ENCODE measurements at regions not wholly inside any gene's neighbourhood (a gene's known extent, or its start where the extent isn't known, plus 50 kb on each side); places are given as distances from the start of the nearest gene placed in this dataset.

GRCh38 chr6:11920566-11920965, 91.5 kb upstream of the HIVEP1 start:
- Mint-ChIP-seq H3K27ac (ENCODE audit: unreplicated experiment) (peak overlapping the region; percentile 96), H3K4me3 (ENCODE audit: unreplicated experiment) (no peak overlapping the region), H3K4me1 (ENCODE audit: low read depth) (peaks cover 47% of the 10 kb centered on the region), H3K36me3 (ENCODE audit: low read depth) (no peaks in the 10 kb centered on the region), H3K27me3 (ENCODE audit: low read depth) (no peaks in the 10 kb centered on the region), H3K9me3 (ENCODE audit: low read depth) (no peaks in the 10 kb centered on the region)
- no peak for DNase-seq (ENCODE audit: low spot score)
- no peak for TF ChIP-seq CTCF (IDR thresholded peaks at IDR 0.05)

- no peak for DNase-seq (ENCODE audit: low spot score)
- no peaks in the 10 kb centered on the region for H3K9me3 Mint-ChIP-seq (ENCODE audit: low read depth)
- no peak overlapping the region for H3K4me3 Mint-ChIP-seq (ENCODE audit: unreplicated experiment)
- H3K27ac Mint-ChIP-seq (ENCODE audit: unreplicated experiment) = peak overlapping the region; percentile 96
- H3K36me3 Mint-ChIP-seq (ENCODE audit: low read depth) = no peaks in the 10 kb centered on the region
- no peak for TF ChIP-seq CTCF (IDR thresholded peaks at IDR 0.05)
- H3K27me3 Mint-ChIP-seq (ENCODE audit: low read depth) = no peaks in the 10 kb centered on the region
- H3K4me1 Mint-ChIP-seq (ENCODE audit: low read depth) = peaks cover 47% of the 10 kb centered on the region
These were observed 92.2 kb upstream of the HIVEP1 start for GRCh38 chr6:11919771-11920440.

- no peak for TF ChIP-seq CTCF (IDR thresholded peaks at IDR 0.05)
- no peak for DNase-seq (ENCODE audit: low spot score)
- Mint-ChIP-seq H3K9me3 (ENCODE audit: low read depth) (no peaks in the 10 kb centered on the region), H3K4me1 (ENCODE audit: low read depth) (peaks cover 47% of the 10 kb centered on the region), H3K27me3 (ENCODE audit: low read depth) (no peaks in the 10 kb centered on the region), H3K36me3 (ENCODE audit: low read depth) (no peaks in the 10 kb centered on the region), H3K4me3 (ENCODE audit: unreplicated experiment) (no peak overlapping the region), H3K27ac (ENCODE audit: unreplicated experiment) (peak overlapping the region; percentile 81)
These were observed 93.1 kb upstream of the HIVEP1 start for GRCh38 chr6:11918739-11919605.

GRCh38 chr6:11917951-11918738, 94.0 kb upstream of the HIVEP1 start:
- DNase-seq (ENCODE audit: low spot score) = no peak
- H3K4me1 Mint-ChIP-seq (ENCODE audit: low read depth) = peaks cover 50% of the 10 kb centered on the region
- H3K36me3 Mint-ChIP-seq (ENCODE audit: low read depth) = no peaks in the 10 kb centered on the region
- H3K27me3 Mint-ChIP-seq (ENCODE audit: low read depth) = no peaks in the 10 kb centered on the region
- no peak for TF ChIP-seq CTCF (IDR thresholded peaks at IDR 0.05)
- no peak overlapping the region for H3K4me3 Mint-ChIP-seq (ENCODE audit: unreplicated experiment)
- H3K9me3 Mint-ChIP-seq (ENCODE audit: low read depth) = no peaks in the 10 kb centered on the region
- H3K27ac Mint-ChIP-seq (ENCODE audit: unreplicated experiment) = peak overlapping the region; percentile 81

- Mint-ChIP-seq H3K9me3 (ENCODE audit: low read depth) (peaks cover 2% of the 10 kb centered on the region), H3K27me3 (ENCODE audit: low read depth) (no peaks in the 10 kb centered on the region)
- peak; percentile 53 for TF ChIP-seq CTCF (IDR thresholded peaks at IDR 0.05)
These were observed 99.7 kb upstream of the HIVEP1 start for GRCh38 chr6:11912420-11912819.

More at GRCh38 chr6:11912420-11912819, 99.7 kb upstream of the HIVEP1 start:
- H3K27ac Mint-ChIP-seq (ENCODE audit: unreplicated experiment) = no peak overlapping the region
- H3K36me3 Mint-ChIP-seq (ENCODE audit: low read depth) = no peaks in the 10 kb centered on the region
- peaks cover 11% of the 10 kb centered on the region for H3K4me1 Mint-ChIP-seq (ENCODE audit: low read depth)
- no peak for DNase-seq (ENCODE audit: low spot score)
- no peak overlapping the region for H3K4me3 Mint-ChIP-seq (ENCODE audit: unreplicated experiment)

Measured in chondrocyte (in vitro differentiated cells).